ENCODE measurements at regions not wholly inside any gene's neighbourhood (a gene's known extent, or its start where the extent isn't known, plus 50 kb on each side); places are given as distances from the start of the nearest gene placed in this dataset.

DNA sequence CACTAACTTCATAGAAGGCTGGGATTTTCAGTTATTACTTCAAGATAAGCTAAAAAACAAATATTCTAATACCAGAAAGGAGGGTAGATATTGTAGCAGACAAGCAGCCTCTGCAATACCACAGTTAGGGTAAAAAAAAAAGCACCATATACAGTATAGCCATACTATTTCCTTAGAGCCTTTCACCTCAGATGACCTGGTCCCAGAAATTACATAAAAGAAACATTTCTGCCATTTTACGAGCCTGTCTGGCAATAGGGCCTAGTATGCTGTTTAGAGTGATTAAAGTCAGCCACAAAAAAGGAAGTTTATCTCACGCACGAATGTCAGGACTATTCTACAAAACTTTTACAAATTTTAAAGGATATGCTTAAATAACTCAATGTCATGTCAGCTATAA lies 1016.6 kb downstream of the PLOD2 start:
- no peak overlapping the region for H2AFZ ChIP-seq (ENCODE audit: low read length)
- no peaks in the 10 kb centered on the region for H3K36me3 ChIP-seq (ENCODE audit: insufficient read depth, low read length)

GRCh38 chr3:145145461-145145860 lies 1015.5 kb downstream of the PLOD2 start:
- Histone ChIP-seq H3K4me2 (ENCODE audit: low read length) (no peak overlapping the region), H3K4me1 (ENCODE audit: insufficient read depth, low read length, severe bottlenecking) (no peaks in the 10 kb centered on the region)

More for the DNA sequence above, 1016.6 kb downstream of the PLOD2 start:
- TF ChIP-seq EZH2 (IDR thresholded peaks at IDR 0.05; ENCODE audit: borderline replicate concordance, low read length): no peak
- TF ChIP-seq, protein P1, sequence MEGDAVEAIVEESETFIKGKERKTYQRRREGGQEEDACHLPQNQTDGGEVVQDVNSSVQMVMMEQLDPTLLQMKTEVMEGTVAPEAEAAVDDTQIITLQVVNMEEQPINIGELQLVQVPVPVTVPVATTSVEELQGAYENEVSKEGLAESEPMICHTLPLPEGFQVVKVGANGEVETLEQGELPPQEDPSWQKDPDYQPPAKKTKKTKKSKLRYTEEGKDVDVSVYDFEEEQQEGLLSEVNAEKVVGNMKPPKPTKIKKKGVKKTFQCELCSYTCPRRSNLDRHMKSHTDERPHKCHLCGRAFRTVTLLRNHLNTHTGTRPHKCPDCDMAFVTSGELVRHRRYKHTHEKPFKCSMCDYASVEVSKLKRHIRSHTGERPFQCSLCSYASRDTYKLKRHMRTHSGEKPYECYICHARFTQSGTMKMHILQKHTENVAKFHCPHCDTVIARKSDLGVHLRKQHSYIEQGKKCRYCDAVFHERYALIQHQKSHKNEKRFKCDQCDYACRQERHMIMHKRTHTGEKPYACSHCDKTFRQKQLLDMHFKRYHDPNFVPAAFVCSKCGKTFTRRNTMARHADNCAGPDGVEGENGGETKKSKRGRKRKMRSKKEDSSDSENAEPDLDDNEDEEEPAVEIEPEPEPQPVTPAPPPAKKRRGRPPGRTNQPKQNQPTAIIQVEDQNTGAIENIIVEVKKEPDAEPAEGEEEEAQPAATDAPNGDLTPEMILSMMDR (IDR thresholded peaks at IDR 0.05; ENCODE audit: low read length): no peak
- Histone ChIP-seq H3K4me3 (ENCODE audit: low read depth, low read length, poor library complexity, severe bottlenecking) (no peak overlapping the region), H3K4me1 (ENCODE audit: insufficient read depth, low read length, severe bottlenecking) (no peaks in the 10 kb centered on the region), H3K9ac (ENCODE audit: low read length) (no peak overlapping the region), H3F3A (ENCODE audit: insufficient read depth, low read length) (no peaks in the 10 kb centered on the region), H3K9me2 (ENCODE audit: low read depth, low read length) (peaks cover 3% of the 10 kb centered on the region; the same call in 1 of the 2 replicates), H3K9me3 (ENCODE audit: low read length) (no peaks in the 10 kb centered on the region), H3K79me2 (ENCODE audit: insufficient read depth, low read length) (no peaks in the 10 kb centered on the region), H3K27me3 (ENCODE audit: insufficient read depth, low read length) (no peaks in the 10 kb centered on the region), H3K27ac (ENCODE audit: low read depth, low read length, poor library complexity, severe bottlenecking) (no peak overlapping the region), H4K20me1 (ENCODE audit: insufficient read depth, low read length) (no peaks in the 10 kb centered on the region), H3K4me2 (ENCODE audit: low read length) (no peak overlapping the region)

DNA sequence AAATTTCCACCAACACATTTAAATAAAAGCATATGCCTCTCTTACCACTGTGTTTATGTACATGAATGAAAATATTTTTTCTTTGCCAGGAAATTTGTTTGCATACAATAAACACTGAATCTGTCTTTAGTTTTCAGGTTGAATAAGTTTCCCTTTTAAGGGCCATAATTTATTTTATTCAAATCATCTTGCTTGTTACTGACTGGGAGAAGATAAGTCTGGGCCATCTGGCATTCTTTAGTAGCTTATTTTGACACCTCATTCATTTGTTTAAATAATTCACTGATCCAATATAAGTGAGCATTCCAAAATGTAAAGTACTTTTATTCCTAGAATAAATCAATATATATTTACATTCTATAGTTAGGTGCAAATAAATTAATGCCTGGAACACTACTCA lies 1001.3 kb downstream of the PLOD2 start:
- Histone ChIP-seq H3K9me2 (ENCODE audit: low read depth, low read length) (no peaks in the 10 kb centered on the region), H3K9ac (ENCODE audit: low read length) (no peak overlapping the region), H3K36me3 (ENCODE audit: insufficient read depth, low read length) (no peaks in the 10 kb centered on the region), H3F3A (ENCODE audit: insufficient read depth, low read length) (no peaks in the 10 kb centered on the region), H3K27me3 (ENCODE audit: insufficient read depth, low read length) (no peaks in the 10 kb centered on the region), H3K4me1 (ENCODE audit: insufficient read depth, low read length, severe bottlenecking) (no peaks in the 10 kb centered on the region), H3K4me3 (ENCODE audit: low read depth, low read length, poor library complexity, severe bottlenecking) (no peak overlapping the region), H3K9me3 (ENCODE audit: low read length) (no peaks in the 10 kb centered on the region), H3K4me2 (ENCODE audit: low read length) (no peak overlapping the region), H4K20me1 (ENCODE audit: insufficient read depth, low read length) (no peaks in the 10 kb centered on the region), H2AFZ (ENCODE audit: low read length) (no peak overlapping the region), H3K27ac (ENCODE audit: low read depth, low read length, poor library complexity, severe bottlenecking) (no peak overlapping the region), H3K79me2 (ENCODE audit: insufficient read depth, low read length) (no peaks in the 10 kb centered on the region)
- TF ChIP-seq, protein P1 (IDR thresholded peaks at IDR 0.05; ENCODE audit: low read length): no peak
- no peak for TF ChIP-seq EZH2 (IDR thresholded peaks at IDR 0.05; ENCODE audit: borderline replicate concordance, low read length)

More at GRCh38 chr3:145145461-145145860, 1015.5 kb downstream of the PLOD2 start:
- H4K20me1 ChIP-seq (ENCODE audit: insufficient read depth, low read length): no peaks in the 10 kb centered on the region
- TF ChIP-seq, protein P1 (IDR thresholded peaks at IDR 0.05; ENCODE audit: low read length): no peak
- TF ChIP-seq EZH2 (IDR thresholded peaks at IDR 0.05; ENCODE audit: borderline replicate concordance, low read length): no peak
- H3K79me2 ChIP-seq (ENCODE audit: insufficient read depth, low read length): no peaks in the 10 kb centered on the region
- H3K36me3 ChIP-seq (ENCODE audit: insufficient read depth, low read length): no peaks in the 10 kb centered on the region
- H3K9me2 ChIP-seq (ENCODE audit: low read depth, low read length): peaks cover 3% of the 10 kb centered on the region; the same call in 1 of the 2 replicates
- no peaks in the 10 kb centered on the region for H3K27me3 ChIP-seq (ENCODE audit: insufficient read depth, low read length)
- H3K4me3 ChIP-seq (ENCODE audit: low read depth, low read length, poor library complexity, severe bottlenecking): no peak overlapping the region
- no peaks in the 10 kb centered on the region for H3F3A ChIP-seq (ENCODE audit: insufficient read depth, low read length)
- no peaks in the 10 kb centered on the region for H3K9me3 ChIP-seq (ENCODE audit: low read length)
- H3K27ac ChIP-seq (ENCODE audit: low read depth, low read length, poor library complexity, severe bottlenecking): no peak overlapping the region
- no peak overlapping the region for H3K9ac ChIP-seq (ENCODE audit: low read length)
- H2AFZ ChIP-seq (ENCODE audit: low read length): no peak overlapping the region
